ENCODE measurements at regions not wholly inside any gene's neighbourhood (a gene's known extent, or its start where the extent isn't known, plus 50 kb on each side); places are given as distances from the start of the nearest gene placed in this dataset.

- H3K27ac Mint-ChIP-seq (ENCODE audit: unreplicated experiment): peak overlapping the region; percentile 23
- no peak for TF ChIP-seq CTCF (IDR thresholded peaks at IDR 0.05; ENCODE audit: unreplicated experiment)
- BruUV-seq (replicated peaks): no TSS peak
- H3K36me3 Mint-ChIP-seq (ENCODE audit: insufficient read depth, unreplicated experiment): no peaks in the 10 kb centered on the region
- CTCF ChIA-PET: no interaction called here
- H3K4me1 Mint-ChIP-seq (ENCODE audit: low read depth, unreplicated experiment): no peaks in the 10 kb centered on the region
- no peaks in the 10 kb centered on the region for H3K27me3 Mint-ChIP-seq (ENCODE audit: unreplicated experiment)
- intact Hi-C loops (cut with micrococcal nuclease; ENCODE audit: unreplicated experiment): no loop called here
- DNase-seq: no peak
- H3K9me3 Mint-ChIP-seq (ENCODE audit: low read depth, unreplicated experiment): no peaks in the 10 kb centered on the region
- H3K4me3 Mint-ChIP-seq (ENCODE audit: low read depth, unreplicated experiment): no peak overlapping the region
Measured at GRCh38 chr1:79811173-79811572, 804.6 kb upstream of the ADGRL4 start.

GRCh38 chr1:79808816-79809475 is 802.4 kb upstream of the ADGRL4 start:
- no peaks in the 10 kb centered on the region for H3K36me3 Mint-ChIP-seq (ENCODE audit: insufficient read depth, unreplicated experiment)
- TF ChIP-seq CTCF (IDR thresholded peaks at IDR 0.05; ENCODE audit: unreplicated experiment): no peak
- CTCF ChIA-PET: no interaction called here
- no peak overlapping the region for H3K4me3 Mint-ChIP-seq (ENCODE audit: low read depth, unreplicated experiment)
- H3K27me3 Mint-ChIP-seq (ENCODE audit: unreplicated experiment): no peaks in the 10 kb centered on the region
- H3K4me1 Mint-ChIP-seq (ENCODE audit: low read depth, unreplicated experiment): no peaks in the 10 kb centered on the region
- no peak for DNase-seq
- BruUV-seq (replicated peaks): no TSS peak
- intact Hi-C loops (cut with micrococcal nuclease; ENCODE audit: unreplicated experiment): no loop called here
- H3K9me3 Mint-ChIP-seq (ENCODE audit: low read depth, unreplicated experiment): peaks cover 2% of the 10 kb centered on the region
- H3K27ac Mint-ChIP-seq (ENCODE audit: unreplicated experiment): no peak overlapping the region

GRCh38 chr1:79807816-79808215 is 801.3 kb upstream of the ADGRL4 start:
- CTCF ChIA-PET: no interaction called here
- Mint-ChIP-seq H3K36me3 (ENCODE audit: insufficient read depth, unreplicated experiment) (no peaks in the 10 kb centered on the region), H3K27me3 (ENCODE audit: unreplicated experiment) (no peaks in the 10 kb centered on the region), H3K9me3 (ENCODE audit: low read depth, unreplicated experiment) (peaks cover 2% of the 10 kb centered on the region), H3K4me1 (ENCODE audit: low read depth, unreplicated experiment) (no peaks in the 10 kb centered on the region), H3K27ac (ENCODE audit: unreplicated experiment) (no peak overlapping the region), H3K4me3 (ENCODE audit: low read depth, unreplicated experiment) (no peak overlapping the region)
- intact Hi-C loops (cut with micrococcal nuclease; ENCODE audit: unreplicated experiment): no loop called here
- TF ChIP-seq CTCF (IDR thresholded peaks at IDR 0.05; ENCODE audit: unreplicated experiment): no peak
- no peak for DNase-seq
- no TSS peak for BruUV-seq (replicated peaks)

- TF ChIP-seq CTCF (IDR thresholded peaks at IDR 0.05; ENCODE audit: unreplicated experiment): no peak
- no peaks in the 10 kb centered on the region for H3K36me3 Mint-ChIP-seq (ENCODE audit: insufficient read depth, unreplicated experiment)
- H3K27ac Mint-ChIP-seq (ENCODE audit: unreplicated experiment): no peak overlapping the region
- H3K27me3 Mint-ChIP-seq (ENCODE audit: unreplicated experiment): no peaks in the 10 kb centered on the region
- H3K9me3 Mint-ChIP-seq (ENCODE audit: low read depth, unreplicated experiment): no peaks in the 10 kb centered on the region
- H3K4me3 Mint-ChIP-seq (ENCODE audit: low read depth, unreplicated experiment): no peak overlapping the region
- no TSS peak for BruUV-seq (replicated peaks)
- CTCF ChIA-PET: no interaction called here
- DNase-seq: no peak
- intact Hi-C loops (cut with micrococcal nuclease; ENCODE audit: unreplicated experiment): no loop called here
- no peaks in the 10 kb centered on the region for H3K4me1 Mint-ChIP-seq (ENCODE audit: low read depth, unreplicated experiment)
Measured at GRCh38 chr1:79797487-79797886, 791.0 kb upstream of the ADGRL4 start.
